ENCODE measurements at regions not wholly inside any gene's neighbourhood (a gene's known extent, or its start where the extent isn't known, plus 50 kb on each side); places are given as distances from the start of the nearest gene placed in this dataset.

DNA sequence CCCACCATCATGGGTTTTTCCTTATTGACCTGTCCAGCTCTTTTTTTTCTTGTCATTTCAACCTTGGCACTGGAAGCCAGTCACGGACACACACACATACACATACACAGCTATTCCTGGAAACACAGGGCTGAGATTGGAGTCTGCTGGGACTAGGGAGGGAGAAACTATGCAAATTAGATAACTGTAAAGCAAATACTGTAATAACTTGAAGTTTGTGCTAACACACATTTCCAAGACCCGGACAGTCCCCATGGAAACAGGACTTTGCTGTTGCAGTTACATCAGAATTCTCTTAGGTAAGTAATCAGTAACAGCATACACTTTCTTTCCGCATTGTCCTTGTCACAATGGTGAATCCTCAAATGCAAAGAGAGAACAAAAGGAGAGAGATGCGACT is 304.4 kb downstream of the KBTBD8 start:
- no peaks in the 10 kb centered on the region for H3K36me3 ChIP-seq (ENCODE audit: low read depth)
- H3K9me3 ChIP-seq (ENCODE audit: severe bottlenecking), result no peaks in the 10 kb centered on the region
- no peaks in the 10 kb centered on the region for H3K27me3 ChIP-seq (ENCODE audit: insufficient read depth, poor library complexity, severe bottlenecking)
- H3K4me3 ChIP-seq (ENCODE audit: severe bottlenecking), result no peak overlapping the region
- H3K27ac ChIP-seq (ENCODE audit: poor library complexity, severe bottlenecking), result no peak overlapping the region
- no peak for DNase-seq (ENCODE audit: low spot score)
- ATAC-seq (ENCODE audit: low read depth), result no peak
- TF ChIP-seq, protein P1, sequence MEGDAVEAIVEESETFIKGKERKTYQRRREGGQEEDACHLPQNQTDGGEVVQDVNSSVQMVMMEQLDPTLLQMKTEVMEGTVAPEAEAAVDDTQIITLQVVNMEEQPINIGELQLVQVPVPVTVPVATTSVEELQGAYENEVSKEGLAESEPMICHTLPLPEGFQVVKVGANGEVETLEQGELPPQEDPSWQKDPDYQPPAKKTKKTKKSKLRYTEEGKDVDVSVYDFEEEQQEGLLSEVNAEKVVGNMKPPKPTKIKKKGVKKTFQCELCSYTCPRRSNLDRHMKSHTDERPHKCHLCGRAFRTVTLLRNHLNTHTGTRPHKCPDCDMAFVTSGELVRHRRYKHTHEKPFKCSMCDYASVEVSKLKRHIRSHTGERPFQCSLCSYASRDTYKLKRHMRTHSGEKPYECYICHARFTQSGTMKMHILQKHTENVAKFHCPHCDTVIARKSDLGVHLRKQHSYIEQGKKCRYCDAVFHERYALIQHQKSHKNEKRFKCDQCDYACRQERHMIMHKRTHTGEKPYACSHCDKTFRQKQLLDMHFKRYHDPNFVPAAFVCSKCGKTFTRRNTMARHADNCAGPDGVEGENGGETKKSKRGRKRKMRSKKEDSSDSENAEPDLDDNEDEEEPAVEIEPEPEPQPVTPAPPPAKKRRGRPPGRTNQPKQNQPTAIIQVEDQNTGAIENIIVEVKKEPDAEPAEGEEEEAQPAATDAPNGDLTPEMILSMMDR (IDR thresholded peaks at IDR 0.05; ENCODE audit: poor library complexity, severe bottlenecking), result no peak
- H3K4me1 ChIP-seq (ENCODE audit: insufficient read depth, poor library complexity, severe bottlenecking), result no peaks in the 10 kb centered on the region

DNA sequence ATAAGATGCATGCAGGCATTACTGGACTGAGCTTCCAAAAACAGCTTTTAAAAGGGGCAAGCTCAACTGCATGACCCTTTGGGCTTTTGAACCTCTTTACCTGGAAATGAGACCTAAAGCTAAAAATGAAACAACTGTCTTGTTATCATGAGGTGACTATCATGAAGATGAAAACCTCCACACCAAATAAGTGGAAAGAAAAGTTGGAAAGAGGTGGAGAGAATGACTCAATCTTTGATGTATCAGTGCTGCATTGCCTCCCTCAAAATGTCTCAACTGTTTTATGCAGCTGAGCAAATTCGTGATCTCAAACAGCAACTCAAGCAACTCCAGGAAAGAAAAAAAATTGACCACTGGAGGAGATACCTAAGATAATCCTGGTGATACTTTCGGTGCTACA is 307.1 kb downstream of the KBTBD8 start:
- Histone ChIP-seq H3K4me3 (ENCODE audit: severe bottlenecking) (no peak overlapping the region), H3K27me3 (ENCODE audit: insufficient read depth, poor library complexity, severe bottlenecking) (no peaks in the 10 kb centered on the region), H3K4me1 (ENCODE audit: insufficient read depth, poor library complexity, severe bottlenecking) (no peaks in the 10 kb centered on the region), H3K36me3 (ENCODE audit: low read depth) (no peaks in the 10 kb centered on the region), H3K27ac (ENCODE audit: poor library complexity, severe bottlenecking) (no peak overlapping the region), H3K9me3 (ENCODE audit: severe bottlenecking) (no peaks in the 10 kb centered on the region)
- DNase-seq (ENCODE audit: low spot score), result no peak
- TF ChIP-seq, protein P1 (IDR thresholded peaks at IDR 0.05; ENCODE audit: poor library complexity, severe bottlenecking), result no peak
- ATAC-seq (ENCODE audit: low read depth), result no peak

DNA sequence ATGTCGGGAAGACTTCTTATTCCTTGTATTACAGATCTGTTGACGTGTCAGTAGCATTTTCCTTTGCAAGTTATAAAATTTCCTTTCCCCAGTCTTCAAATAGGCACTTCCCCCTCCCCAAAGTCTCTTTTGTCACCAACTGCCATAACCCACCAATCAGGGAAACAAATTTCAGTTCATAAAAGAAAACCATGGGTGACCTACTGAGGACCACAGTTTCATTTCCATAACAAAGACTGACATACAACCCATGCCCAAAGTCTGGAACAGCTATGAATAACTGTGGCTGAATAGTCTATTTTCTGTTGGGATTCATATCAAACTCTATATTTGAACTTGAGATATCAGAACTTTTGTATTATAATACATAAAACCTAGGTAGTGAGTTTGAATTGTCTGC is 307.8 kb downstream of the KBTBD8 start:
- ATAC-seq (ENCODE audit: low read depth) (no peak), DNase-seq (ENCODE audit: low spot score) (no peak)
- H3K4me3 ChIP-seq (ENCODE audit: severe bottlenecking), result no peak overlapping the region
- H3K27me3 ChIP-seq (ENCODE audit: insufficient read depth, poor library complexity, severe bottlenecking), result no peaks in the 10 kb centered on the region
- H3K36me3 ChIP-seq (ENCODE audit: low read depth), result no peaks in the 10 kb centered on the region
- no peaks in the 10 kb centered on the region for H3K9me3 ChIP-seq (ENCODE audit: severe bottlenecking)
- TF ChIP-seq, protein P1 (IDR thresholded peaks at IDR 0.05; ENCODE audit: poor library complexity, severe bottlenecking), result no peak
- H3K4me1 ChIP-seq (ENCODE audit: insufficient read depth, poor library complexity, severe bottlenecking), result no peaks in the 10 kb centered on the region
- no peak overlapping the region for H3K27ac ChIP-seq (ENCODE audit: poor library complexity, severe bottlenecking)

DNA sequence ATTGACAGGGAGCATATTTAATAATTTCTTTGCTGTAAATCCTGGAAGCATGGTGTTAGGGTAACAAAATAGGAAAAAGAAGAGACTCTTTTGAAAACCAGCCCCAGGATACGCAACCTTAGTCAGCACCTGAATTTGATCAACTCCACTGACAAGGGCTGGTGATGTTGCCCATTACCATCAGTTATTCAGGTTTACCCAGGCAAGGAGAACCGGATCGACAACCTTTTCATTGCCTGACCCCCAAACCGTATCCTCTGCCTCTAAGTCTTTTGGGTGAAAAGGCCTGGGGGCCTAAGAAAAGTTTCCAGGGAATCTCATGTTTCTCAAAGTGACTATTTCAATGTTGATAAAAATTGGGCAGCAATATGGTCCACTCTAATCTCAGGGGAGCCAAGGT is 313.3 kb downstream of the KBTBD8 start:
- Histone ChIP-seq H3K27me3 (ENCODE audit: insufficient read depth, poor library complexity, severe bottlenecking) (no peaks in the 10 kb centered on the region), H3K9me3 (ENCODE audit: severe bottlenecking) (no peaks in the 10 kb centered on the region), H3K27ac (ENCODE audit: poor library complexity, severe bottlenecking) (no peak overlapping the region), H3K36me3 (ENCODE audit: low read depth) (no peaks in the 10 kb centered on the region), H3K4me1 (ENCODE audit: insufficient read depth, poor library complexity, severe bottlenecking) (no peaks in the 10 kb centered on the region), H3K4me3 (ENCODE audit: severe bottlenecking) (no peak overlapping the region)
- DNase-seq (ENCODE audit: low spot score) (no peak), ATAC-seq (ENCODE audit: low read depth) (no peak)
- TF ChIP-seq, protein P1 (IDR thresholded peaks at IDR 0.05; ENCODE audit: poor library complexity, severe bottlenecking), result no peak

DNA sequence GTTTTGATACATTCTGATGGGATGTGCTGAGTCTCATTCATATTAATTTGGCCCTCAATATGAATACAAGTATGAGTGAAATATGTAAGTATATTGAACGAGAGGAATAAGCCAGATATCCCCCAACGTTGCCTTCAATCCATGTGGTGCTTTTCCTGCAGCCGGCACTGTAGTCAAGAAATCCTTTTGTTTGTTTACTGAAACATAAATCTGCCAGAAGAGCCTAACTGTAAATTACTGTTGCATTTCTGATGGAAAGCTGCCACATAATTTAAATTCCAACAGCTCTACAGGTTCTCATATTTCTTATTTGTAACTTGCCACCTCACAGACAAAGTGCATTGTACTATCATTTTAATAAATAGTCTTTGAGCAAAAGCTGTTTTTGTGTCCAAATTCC is 314.0 kb downstream of the KBTBD8 start:
- no peak overlapping the region for H3K4me3 ChIP-seq (ENCODE audit: severe bottlenecking)
- ATAC-seq (ENCODE audit: low read depth), result no peak

More for the DNA sequence above, 314.0 kb downstream of the KBTBD8 start:
- Histone ChIP-seq H3K27ac (ENCODE audit: poor library complexity, severe bottlenecking) (no peak overlapping the region), H3K4me1 (ENCODE audit: insufficient read depth, poor library complexity, severe bottlenecking) (no peaks in the 10 kb centered on the region), H3K36me3 (ENCODE audit: low read depth) (no peaks in the 10 kb centered on the region), H3K9me3 (ENCODE audit: severe bottlenecking) (no peaks in the 10 kb centered on the region), H3K27me3 (ENCODE audit: insufficient read depth, poor library complexity, severe bottlenecking) (no peaks in the 10 kb centered on the region)
- TF ChIP-seq, protein P1 (IDR thresholded peaks at IDR 0.05; ENCODE audit: poor library complexity, severe bottlenecking), result no peak
- DNase-seq (ENCODE audit: low spot score), result no peak
